ENCODE measurements at regions not wholly inside any gene's neighbourhood (a gene's known extent, or its start where the extent isn't known, plus 50 kb on each side); places are given as distances from the start of the nearest gene placed in this dataset.
"Not testable (repeated sequence)": the region's sequence is repeated elsewhere in the genome, so short reads cannot be mapped to it uniquely, and the experiment has no call there.

DNA sequence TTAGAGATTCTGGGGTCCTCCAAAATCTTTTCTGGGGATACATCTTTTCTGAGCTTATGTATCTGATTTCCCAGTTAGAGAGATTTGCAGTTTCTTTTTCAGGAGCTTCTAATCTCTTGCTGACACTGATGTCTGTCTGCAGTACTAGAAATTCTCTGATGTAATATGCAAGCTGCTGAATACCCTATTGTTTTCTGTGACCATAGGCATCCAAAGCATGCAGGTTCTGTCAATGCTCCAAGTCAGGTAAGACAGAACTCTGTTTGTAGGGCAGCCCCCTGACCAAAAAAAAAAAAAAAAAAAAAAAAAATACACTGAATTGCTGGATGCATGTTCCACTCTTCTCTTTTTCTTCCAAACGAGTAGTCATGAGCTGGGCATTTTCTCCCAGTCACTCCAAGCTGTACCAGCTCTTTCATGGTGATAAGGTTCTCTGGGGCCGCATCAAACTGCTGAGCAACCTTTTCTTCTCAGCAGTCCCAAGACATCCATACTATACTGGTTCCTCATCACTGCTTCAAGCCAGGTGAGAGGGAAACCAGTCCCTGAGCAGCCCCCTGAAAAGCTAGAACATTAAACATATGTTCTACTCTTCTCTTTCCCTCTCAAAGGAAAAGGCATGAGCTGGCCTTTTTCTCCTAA lies 354.9 kb upstream of the ANKRD20A1 start:
- not testable (repeated sequence) for TF ChIP-seq SRSF1 (optimal IDR thresholded peaks at IDR 0.05; ENCODE audit: low read depth, low read length); JUND (CRISPR knock-in tag; IDR thresholded peaks at IDR 0.05)
